ENCODE measurements at regions not wholly inside any gene's neighbourhood (a gene's known extent, or its start where the extent isn't known, plus 50 kb on each side); places are given as distances from the start of the nearest gene placed in this dataset.
A peak's percentile ranks its signal among the peaks of the same experiment; 100 is the strongest.
"Not testable (repeated sequence)": the region's sequence is repeated elsewhere in the genome, so short reads cannot be mapped to it uniquely, and the experiment has no call there.

DNA sequence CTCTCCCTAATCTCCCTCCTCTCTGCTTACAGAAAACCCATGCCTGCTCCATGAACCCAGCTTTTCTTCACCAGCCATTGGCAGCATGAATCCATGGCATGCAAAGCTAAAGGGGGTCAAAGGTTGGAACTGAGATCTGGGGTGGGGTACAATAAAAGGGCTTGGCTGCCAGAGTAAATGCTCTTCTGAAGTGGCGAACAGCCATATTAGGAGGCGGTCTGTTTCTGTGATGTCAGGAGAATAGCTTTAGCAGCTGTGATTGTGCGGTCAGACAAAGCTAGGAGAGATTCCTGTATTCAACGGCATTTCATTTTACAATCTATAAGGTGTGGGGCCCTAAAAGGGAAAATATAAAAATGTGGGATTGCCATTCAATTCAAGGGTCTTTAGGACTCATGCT is 71.7 kb upstream of the TMPRSS2 start:
- Mint-ChIP-seq H3K36me3 (ENCODE audit: insufficient read depth) (no peaks in the 10 kb centered on the region), H3K4me3 (no peak overlapping the region), H3K4me1 (ENCODE audit: low read depth) (no peaks in the 10 kb centered on the region), H3K9me3 (peaks cover 23% of the 10 kb centered on the region), H3K27me3 (ENCODE audit: low read depth) (peaks cover 5% of the 10 kb centered on the region)
- DNase-seq (no peak), ATAC-seq (no peak)

- no peak for ATAC-seq
- peaks cover 23% of the 10 kb centered on the region for H3K9me3 Mint-ChIP-seq
These were observed 70.8 kb upstream of the TMPRSS2 start for GRCh38 chr21:41578716-41579115.

GRCh38 chr21:41578083-41578482 is 70.1 kb upstream of the TMPRSS2 start:
- Mint-ChIP-seq H3K4me3 (no peak overlapping the region), H3K9me3 (peaks cover 27% of the 10 kb centered on the region)

More at GRCh38 chr21:41578716-41579115, 70.8 kb upstream of the TMPRSS2 start:
- Mint-ChIP-seq H3K27me3 (ENCODE audit: low read depth) (peaks cover 8% of the 10 kb centered on the region), H3K4me3 (no peak overlapping the region), H3K4me1 (ENCODE audit: low read depth) (no peaks in the 10 kb centered on the region), H3K36me3 (ENCODE audit: insufficient read depth) (no peaks in the 10 kb centered on the region)
- DNase-seq = no peak

GRCh38 chr21:41576013-41576615 is 68.2 kb upstream of the TMPRSS2 start:
- DNase-seq = no peak
- Mint-ChIP-seq H3K4me3 (no peak overlapping the region), H3K36me3 (ENCODE audit: insufficient read depth) (no peaks in the 10 kb centered on the region), H3K27me3 (ENCODE audit: low read depth) (peaks cover 8% of the 10 kb centered on the region), H3K9me3 (peaks cover 33% of the 10 kb centered on the region), H3K4me1 (ENCODE audit: low read depth) (no peaks in the 10 kb centered on the region)
- no peak for ATAC-seq

More at GRCh38 chr21:41578083-41578482, 70.1 kb upstream of the TMPRSS2 start:
- Mint-ChIP-seq H3K27me3 (ENCODE audit: low read depth) (peaks cover 8% of the 10 kb centered on the region), H3K4me1 (ENCODE audit: low read depth) (no peaks in the 10 kb centered on the region), H3K36me3 (ENCODE audit: insufficient read depth) (no peaks in the 10 kb centered on the region)
- ATAC-seq (no peak), DNase-seq (no peak)

- ATAC-seq (no peak), DNase-seq (no peak)
- Mint-ChIP-seq H3K4me1 (ENCODE audit: low read depth) (no peaks in the 10 kb centered on the region), H3K27me3 (ENCODE audit: low read depth) (peaks cover 8% of the 10 kb centered on the region), H3K36me3 (ENCODE audit: insufficient read depth) (no peaks in the 10 kb centered on the region), H3K9me3 (peaks cover 32% of the 10 kb centered on the region), H3K4me3 (no peak overlapping the region)
These were observed 66.1 kb upstream of the TMPRSS2 start for GRCh38 chr21:41573902-41574690.

DNA sequence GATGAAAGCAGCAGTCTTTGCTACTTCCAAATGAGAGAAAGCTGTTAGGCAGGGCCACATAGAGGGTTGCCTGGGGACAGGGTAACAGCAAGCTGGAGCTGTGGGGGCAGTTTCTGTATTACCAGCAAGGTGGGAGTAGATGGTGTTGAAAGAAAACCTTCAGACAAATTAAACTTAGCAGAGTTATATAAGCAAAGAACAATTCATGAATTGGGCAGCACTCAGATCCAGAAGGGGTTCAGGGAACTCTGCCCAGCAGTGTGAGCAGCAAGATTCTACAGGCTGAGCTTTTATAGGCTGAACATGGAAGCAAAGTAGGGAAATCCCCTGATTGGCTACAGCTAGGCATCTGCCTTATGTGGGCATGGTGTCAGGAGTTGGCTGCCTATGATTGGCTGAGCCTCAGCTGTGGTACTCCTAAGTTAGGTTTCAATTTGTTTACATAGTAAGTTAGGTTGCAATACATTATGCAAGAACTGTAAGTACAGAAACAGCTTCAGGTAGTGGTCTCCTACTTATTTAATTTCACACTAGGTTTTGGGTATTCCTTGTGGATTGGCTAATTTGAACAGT is 64.1 kb upstream of the TMPRSS2 start:
- H3K4me1 Mint-ChIP-seq (ENCODE audit: low read depth) = no peaks in the 10 kb centered on the region
- H3K36me3 Mint-ChIP-seq (ENCODE audit: insufficient read depth) = no peaks in the 10 kb centered on the region
- H3K9me3 Mint-ChIP-seq = peaks cover 16% of the 10 kb centered on the region
- peaks cover 24% of the 10 kb centered on the region for H3K27me3 Mint-ChIP-seq (ENCODE audit: low read depth)
- ATAC-seq (no peak), DNase-seq (no peak)
- no peak overlapping the region for H3K4me3 Mint-ChIP-seq

DNA sequence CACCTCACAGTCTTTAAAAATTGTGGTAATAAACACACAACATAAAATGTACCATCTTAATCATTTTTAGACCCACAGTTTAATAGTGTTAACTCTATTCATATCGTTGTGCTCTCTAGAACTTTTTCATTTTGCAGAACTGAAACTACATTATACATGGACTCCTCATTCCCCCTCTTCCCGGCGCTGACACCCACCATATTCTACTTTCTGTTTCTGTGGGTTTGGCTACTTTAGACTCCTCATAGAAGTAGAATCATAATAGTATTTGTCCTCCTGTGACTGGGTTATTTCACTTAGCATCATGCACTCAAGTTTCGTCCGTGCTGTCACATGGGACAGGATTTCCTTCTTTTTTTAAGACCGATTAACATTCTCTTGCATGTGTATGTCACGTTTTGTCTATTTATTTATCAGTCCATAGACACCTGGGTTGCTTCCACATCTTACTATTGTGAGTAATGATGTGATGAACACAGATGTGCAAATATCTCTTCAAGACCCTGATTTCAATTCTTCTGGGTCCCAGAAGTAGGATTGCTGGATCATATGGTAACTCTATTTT is 62.9 kb upstream of the TMPRSS2 start:
- H3K4me1 Mint-ChIP-seq (ENCODE audit: low read depth) = no peaks in the 10 kb centered on the region
- no peak for DNase-seq

GRCh38 chr21:41568606-41569385 is 60.8 kb upstream of the TMPRSS2 start:
- H3K4me3 Mint-ChIP-seq = no peak overlapping the region
- H3K27me3 Mint-ChIP-seq (ENCODE audit: low read depth) = peaks cover 26% of the 10 kb centered on the region
- peaks cover 12% of the 10 kb centered on the region for H3K9me3 Mint-ChIP-seq
- peaks cover 5% of the 10 kb centered on the region for H3K4me1 Mint-ChIP-seq (ENCODE audit: low read depth)
- DNase-seq = no peak
- no peak for ATAC-seq
- H3K36me3 Mint-ChIP-seq (ENCODE audit: insufficient read depth) = no peaks in the 10 kb centered on the region

More for the DNA sequence above, 62.9 kb upstream of the TMPRSS2 start:
- ATAC-seq = no peak
- H3K9me3 Mint-ChIP-seq = peaks cover 12% of the 10 kb centered on the region
- H3K4me3 Mint-ChIP-seq = no peak overlapping the region
- peaks cover 28% of the 10 kb centered on the region for H3K27me3 Mint-ChIP-seq (ENCODE audit: low read depth)
- no peaks in the 10 kb centered on the region for H3K36me3 Mint-ChIP-seq (ENCODE audit: insufficient read depth)

GRCh38 chr21:41567901-41568510 is 60.0 kb upstream of the TMPRSS2 start:
- Mint-ChIP-seq H3K4me3 (no peak overlapping the region), H3K9me3 (peaks cover 8% of the 10 kb centered on the region), H3K4me1 (ENCODE audit: low read depth) (peaks cover 5% of the 10 kb centered on the region), H3K27me3 (ENCODE audit: low read depth) (peaks cover 28% of the 10 kb centered on the region), H3K36me3 (ENCODE audit: insufficient read depth) (no peaks in the 10 kb centered on the region)
- DNase-seq (no peak), ATAC-seq (no peak)

DNA sequence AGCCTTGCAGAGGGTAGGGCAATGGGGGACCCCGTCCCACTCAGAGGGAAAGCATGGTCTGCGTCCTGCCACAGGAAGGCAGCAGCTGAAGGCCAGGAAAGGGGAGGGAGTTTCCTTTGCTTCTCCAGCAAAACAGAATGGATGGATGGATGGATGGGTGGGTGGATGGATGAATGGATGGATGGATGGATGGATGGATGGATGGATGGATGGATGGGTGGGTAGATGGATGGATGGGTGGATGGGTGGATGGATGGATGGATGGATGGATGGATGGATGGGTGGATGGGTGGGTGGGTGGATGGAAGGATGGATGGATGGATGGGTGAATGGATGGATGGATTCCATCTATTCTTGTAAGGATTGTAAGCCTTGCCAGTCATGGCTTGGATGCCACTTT is 59.3 kb upstream of the TMPRSS2 start:
- not testable (repeated sequence) for H3K4me3 Mint-ChIP-seq; DNase-seq; ATAC-seq; H3K4me1 Mint-ChIP-seq (ENCODE audit: low read depth); H3K9me3 Mint-ChIP-seq; H3K36me3 Mint-ChIP-seq (ENCODE audit: insufficient read depth)
- peaks cover 35% of the 10 kb centered on the region for H3K27me3 Mint-ChIP-seq (ENCODE audit: low read depth)

DNA sequence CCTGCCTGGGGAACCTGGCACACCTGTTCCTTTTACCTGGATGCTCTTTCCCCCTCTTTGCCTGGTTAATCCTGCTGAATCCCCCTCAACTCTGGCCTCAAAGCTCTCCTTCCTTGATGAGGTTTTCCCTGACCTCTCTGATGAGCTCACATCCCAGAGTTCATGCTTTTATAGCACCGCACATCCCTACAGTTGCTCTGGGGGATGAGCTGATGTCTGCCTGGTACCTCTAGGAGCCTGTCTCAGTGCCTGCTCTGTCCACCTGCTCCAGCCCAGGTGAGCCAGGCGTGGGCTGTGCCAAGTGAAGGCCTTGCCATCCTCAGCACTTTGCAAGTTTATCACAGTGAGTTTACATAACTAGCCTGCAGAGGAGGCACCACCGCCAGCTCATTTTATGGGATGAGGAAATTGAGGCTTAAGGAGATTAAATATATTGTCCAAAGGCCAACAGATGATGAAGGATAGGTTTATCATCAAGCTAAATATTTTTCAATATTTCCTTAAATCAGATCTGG is 58.6 kb upstream of the TMPRSS2 start:
- ATAC-seq (no peak), DNase-seq (no peak)
- Mint-ChIP-seq H3K4me3 (no peak overlapping the region), H3K9me3 (peaks cover 4% of the 10 kb centered on the region), H3K36me3 (ENCODE audit: insufficient read depth) (no peaks in the 10 kb centered on the region), H3K27me3 (ENCODE audit: low read depth) (peaks cover 35% of the 10 kb centered on the region), H3K4me1 (ENCODE audit: low read depth) (peaks cover 5% of the 10 kb centered on the region)

GRCh38 chr21:41565550-41565949 is 57.6 kb upstream of the TMPRSS2 start:
- Mint-ChIP-seq H3K27me3 (ENCODE audit: low read depth) (peaks cover 38% of the 10 kb centered on the region), H3K36me3 (ENCODE audit: insufficient read depth) (no peaks in the 10 kb centered on the region), H3K4me1 (ENCODE audit: low read depth) (peaks cover 5% of the 10 kb centered on the region), H3K4me3 (no peak overlapping the region), H3K9me3 (no peaks in the 10 kb centered on the region)
- no peak for DNase-seq
- no peak for ATAC-seq

DNA sequence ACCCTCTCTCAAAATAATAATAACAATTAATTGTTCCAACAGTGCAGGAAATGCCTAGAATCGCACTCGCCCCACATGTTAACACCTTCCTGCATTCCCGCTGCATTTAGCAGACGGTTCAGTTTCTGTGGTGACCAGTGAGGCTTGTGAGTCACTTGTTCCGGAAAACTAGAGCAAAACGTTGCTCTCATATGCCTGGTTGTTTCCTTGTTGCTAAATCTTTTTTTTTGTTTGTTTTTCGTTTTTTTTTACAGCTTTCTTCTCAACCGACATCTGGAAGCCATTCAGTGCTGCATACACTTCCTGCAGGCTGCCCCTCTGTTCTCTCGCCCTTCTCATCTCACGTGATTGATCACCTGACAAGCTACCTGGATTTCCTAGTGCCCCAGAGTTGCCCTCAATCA is 56.9 kb upstream of the TMPRSS2 start:
- ATAC-seq (peak in 1 of 2 donors; percentile 41), DNase-seq (no peak)
- Mint-ChIP-seq H3K9me3 (no peaks in the 10 kb centered on the region), H3K4me3 (no peak overlapping the region), H3K36me3 (ENCODE audit: insufficient read depth) (no peaks in the 10 kb centered on the region), H3K27me3 (ENCODE audit: low read depth) (peaks cover 38% of the 10 kb centered on the region), H3K4me1 (ENCODE audit: low read depth) (peaks cover 5% of the 10 kb centered on the region)

Measured in activated T-cell treated with anti-CD3 and anti-CD28 coated beads, Interleukin-2, amount 50 U/mL, for 4 hours (primary cell).